ENCODE measurements at regions not wholly inside any gene's neighbourhood (a gene's known extent, or its start where the extent isn't known, plus 50 kb on each side); places are given as distances from the start of the nearest gene placed in this dataset.

DNA sequence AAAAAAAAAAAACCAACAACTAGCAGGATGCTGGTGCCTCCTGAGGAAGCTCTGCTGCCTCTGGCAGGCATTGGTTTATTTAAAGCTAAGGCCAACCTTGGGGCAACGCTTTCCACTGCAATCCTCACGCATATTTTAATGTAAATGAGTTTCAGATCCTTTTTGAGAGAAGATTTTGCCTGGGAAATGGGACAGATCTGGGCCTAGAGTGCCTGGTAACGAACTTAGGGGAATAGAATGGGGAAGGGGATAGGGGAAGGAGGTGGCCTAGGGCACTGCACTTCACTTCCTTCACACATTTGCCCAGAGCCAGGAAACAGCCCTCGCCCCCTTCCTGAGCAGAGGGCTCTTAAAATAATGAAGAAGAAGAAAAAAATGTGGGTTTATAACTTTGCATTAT, 132.7 kb upstream of the TMEM170B start:
- TF ChIP-seq, protein P1, sequence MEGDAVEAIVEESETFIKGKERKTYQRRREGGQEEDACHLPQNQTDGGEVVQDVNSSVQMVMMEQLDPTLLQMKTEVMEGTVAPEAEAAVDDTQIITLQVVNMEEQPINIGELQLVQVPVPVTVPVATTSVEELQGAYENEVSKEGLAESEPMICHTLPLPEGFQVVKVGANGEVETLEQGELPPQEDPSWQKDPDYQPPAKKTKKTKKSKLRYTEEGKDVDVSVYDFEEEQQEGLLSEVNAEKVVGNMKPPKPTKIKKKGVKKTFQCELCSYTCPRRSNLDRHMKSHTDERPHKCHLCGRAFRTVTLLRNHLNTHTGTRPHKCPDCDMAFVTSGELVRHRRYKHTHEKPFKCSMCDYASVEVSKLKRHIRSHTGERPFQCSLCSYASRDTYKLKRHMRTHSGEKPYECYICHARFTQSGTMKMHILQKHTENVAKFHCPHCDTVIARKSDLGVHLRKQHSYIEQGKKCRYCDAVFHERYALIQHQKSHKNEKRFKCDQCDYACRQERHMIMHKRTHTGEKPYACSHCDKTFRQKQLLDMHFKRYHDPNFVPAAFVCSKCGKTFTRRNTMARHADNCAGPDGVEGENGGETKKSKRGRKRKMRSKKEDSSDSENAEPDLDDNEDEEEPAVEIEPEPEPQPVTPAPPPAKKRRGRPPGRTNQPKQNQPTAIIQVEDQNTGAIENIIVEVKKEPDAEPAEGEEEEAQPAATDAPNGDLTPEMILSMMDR (IDR thresholded peaks at IDR 0.05; ENCODE audit: insufficient read depth, low read length, poor library complexity, severe bottlenecking): no peak
- no peak for TF ChIP-seq EZH2phosphoT487 (conservative IDR thresholded peaks at IDR 0.05; ENCODE audit: low read length)

Measured in SU-DHL-6 (cell line).